ENCODE measurements at regions not wholly inside any gene's neighbourhood (a gene's known extent, or its start where the extent isn't known, plus 50 kb on each side); places are given as distances from the start of the nearest gene placed in this dataset.
"Not testable (repeated sequence)": the region's sequence is repeated elsewhere in the genome, so short reads cannot be mapped to it uniquely, and the experiment has no call there.

GRCh38 chr13:70249332-70250064 is 141.2 kb upstream of the KLHL1 start:
- DNase-seq (ENCODE audit: low spot score): no peak

GRCh38 chr13:70237131-70237530 is 128.9 kb upstream of the KLHL1 start:
- DNase-seq (ENCODE audit: low spot score): no peak

DNA sequence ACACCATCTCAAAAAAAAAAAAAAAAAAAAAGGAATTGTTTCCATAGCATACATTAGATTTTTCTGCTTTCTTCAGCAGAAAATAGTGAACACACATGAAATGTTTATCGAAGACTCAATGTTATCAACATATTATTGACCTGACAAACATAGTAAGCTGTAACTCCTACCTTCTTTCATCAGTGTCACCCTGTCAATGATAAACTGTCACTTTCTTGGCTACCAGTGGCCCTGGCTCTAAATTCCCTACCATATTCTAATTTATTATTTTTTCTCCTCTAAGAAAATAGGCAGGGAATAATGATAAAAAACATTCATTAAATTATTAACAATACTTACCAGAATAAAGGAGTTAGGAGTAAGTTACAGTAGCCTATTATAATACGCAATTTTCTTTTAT is 127.3 kb upstream of the KLHL1 start:
- DNase-seq (ENCODE audit: low spot score): no peak

DNA sequence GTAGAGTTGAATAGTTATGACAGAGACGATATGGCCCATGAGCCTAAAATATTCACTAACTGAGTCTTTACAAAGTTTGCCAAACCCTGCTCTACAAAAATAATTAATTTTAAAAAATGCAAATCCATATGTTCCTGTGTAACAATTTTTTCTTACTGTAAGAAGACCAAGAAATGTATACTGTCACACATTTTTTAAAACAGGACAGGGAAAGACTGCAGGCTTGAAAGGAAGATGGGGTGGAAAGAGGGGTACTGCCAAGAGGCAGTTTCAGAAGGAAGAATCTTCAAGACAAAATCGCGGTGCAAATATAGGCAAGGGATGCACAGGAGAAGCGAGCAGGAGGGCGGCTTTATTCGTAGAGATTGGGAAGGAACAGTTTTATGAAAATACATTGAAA is 115.7 kb upstream of the KLHL1 start:
- DNase-seq (ENCODE audit: low spot score): no peak

DNA sequence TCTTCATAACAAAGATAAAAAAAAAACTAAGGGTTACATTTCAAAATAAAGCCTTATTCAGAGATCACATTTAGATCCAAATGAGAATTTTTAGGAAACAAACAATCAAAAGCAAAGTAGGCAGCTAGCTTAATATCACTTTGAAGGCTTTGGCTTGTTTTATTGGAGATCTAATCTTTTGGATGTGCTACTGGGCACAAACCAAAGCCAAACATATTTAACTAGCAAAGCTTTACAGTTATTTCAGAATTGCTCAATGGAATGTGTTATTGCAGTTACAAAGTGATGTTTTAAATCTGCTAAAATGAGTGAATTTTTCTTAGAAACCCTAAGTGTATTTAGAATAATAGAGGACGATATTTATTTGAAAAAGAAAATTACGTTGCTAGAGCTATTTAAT is 114.7 kb upstream of the KLHL1 start:
- DNase-seq (ENCODE audit: low spot score): no peak

DNA sequence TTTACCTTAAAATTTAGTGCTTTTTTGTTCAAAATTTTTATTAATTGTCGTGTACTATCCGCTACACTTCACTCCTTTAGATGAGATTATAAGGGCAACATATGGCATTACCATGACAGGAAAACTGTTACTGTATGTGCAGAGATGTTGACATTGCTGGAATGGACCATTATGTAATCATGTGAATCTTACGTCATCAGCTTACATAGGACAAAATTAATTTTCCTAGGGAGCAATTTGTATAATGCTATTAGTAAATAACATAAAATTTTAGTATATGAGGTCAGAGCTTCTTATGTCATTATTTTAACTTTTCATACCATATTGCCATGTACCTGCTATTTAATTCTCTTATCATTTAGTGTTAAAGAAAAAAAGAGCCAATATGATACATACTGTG is 110.4 kb upstream of the KLHL1 start:
- no peak for DNase-seq (ENCODE audit: low spot score)

GRCh38 chr13:70208968-70209367 is 100.7 kb upstream of the KLHL1 start:
- not testable (repeated sequence) for DNase-seq (ENCODE audit: low spot score)

DNA sequence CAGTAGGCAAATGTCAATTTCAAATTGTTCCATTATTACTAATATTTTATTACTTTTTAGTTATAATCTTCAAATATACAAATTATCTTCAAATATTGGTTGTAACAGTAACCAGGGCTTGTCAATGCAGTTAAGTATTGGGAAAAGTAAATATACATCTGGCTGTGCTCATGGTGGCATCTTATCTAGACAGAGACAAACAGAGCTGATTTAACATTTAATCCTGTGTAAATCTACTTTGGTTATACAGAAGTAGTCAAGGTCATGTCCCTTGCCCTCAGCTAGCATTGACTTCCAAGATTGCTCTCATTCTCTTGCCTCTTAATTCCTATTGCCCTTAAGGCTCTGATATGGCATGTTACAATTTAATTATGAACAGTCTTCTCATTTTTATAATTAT is 98.4 kb upstream of the KLHL1 start:
- no peak for DNase-seq (ENCODE audit: low spot score)

- DNase-seq (ENCODE audit: low spot score): no peak
Observed at GRCh38 chr13:70203661-70204229, 95.5 kb upstream of the KLHL1 start.

DNA sequence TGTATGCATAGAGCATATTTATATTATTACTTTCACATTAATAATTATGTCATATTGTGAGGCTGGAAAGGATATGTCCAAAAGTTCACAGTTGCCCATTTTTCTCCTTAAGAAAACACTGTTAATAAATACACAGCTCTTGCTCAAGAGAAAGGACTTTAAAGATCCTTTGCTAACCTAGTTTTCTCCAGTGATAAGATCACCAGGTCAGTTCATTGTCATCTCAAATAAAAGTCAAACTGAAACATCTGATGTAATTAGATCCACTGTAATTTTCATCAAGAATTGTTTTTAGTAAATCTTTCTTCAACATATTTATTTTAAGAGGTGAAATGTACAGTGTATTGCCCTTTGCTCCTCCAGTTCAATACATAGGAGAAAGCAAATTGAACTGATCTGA is 82.8 kb upstream of the KLHL1 start:
- DNase-seq (ENCODE audit: low spot score): no peak

- no peak for DNase-seq (ENCODE audit: low spot score)
Observed at GRCh38 chr13:70189981-70190380, 81.7 kb upstream of the KLHL1 start.

DNA sequence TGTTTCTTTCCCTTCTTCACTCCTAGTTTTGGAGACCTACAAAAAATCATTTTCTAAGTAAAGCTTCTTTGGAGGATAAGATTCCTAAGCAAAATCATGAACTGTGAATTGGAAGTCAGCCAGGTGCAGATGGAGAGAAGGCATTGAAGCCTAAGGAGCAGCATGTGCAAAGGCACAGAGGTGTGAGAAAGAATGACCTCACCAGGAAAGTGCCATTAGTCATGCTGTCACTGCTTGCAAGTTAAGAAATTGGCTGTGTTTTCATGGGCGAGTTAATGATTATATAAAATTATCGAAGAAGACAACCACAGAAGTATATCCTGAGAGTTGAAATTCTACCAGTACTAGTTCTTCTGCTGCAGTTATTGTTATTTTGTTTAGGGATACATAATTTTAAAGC is 80.3 kb upstream of the KLHL1 start:
- no peak for DNase-seq (ENCODE audit: low spot score)

DNA sequence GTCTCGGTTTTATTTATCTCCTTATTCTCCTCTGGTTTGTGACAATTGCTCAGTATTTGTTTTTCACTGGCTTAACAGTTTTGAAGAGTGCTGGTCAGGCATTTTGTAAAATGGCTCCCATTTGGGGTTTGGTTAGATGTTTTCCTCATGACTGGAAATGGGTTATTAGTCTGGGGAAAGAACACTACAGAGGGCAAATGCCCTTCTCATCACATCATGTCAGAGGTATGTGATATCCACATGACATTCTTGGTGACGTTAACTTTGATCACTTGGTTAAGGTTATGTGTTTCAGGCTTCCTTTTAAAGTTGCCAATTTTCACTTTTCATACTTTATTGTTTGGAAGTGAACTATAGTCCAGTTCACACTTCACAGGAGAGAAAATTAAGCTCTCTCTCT is 74.8 kb upstream of the KLHL1 start:
- no peak for DNase-seq (ENCODE audit: low spot score)
